GM12891 (cell line): ENCODE measurements at regions not wholly inside any gene's neighbourhood (a gene's known extent, or its start where the extent isn't known, plus 50 kb on each side); places are given as distances from the start of the nearest gene placed in this dataset.

Experiments
- DNase-seq: peaks from one replicate; pipeline ENCODE4 v3.0.0; 2011; ENCODE audit warnings: low spot score; ENCODE audit not compliant: insufficient read length
- FAIRE-seq: peaks from 2 replicates; lab custom pipeline; 2011; peaks lifted over from hg19 to GRCh38; lab: Jason Lieb, UNC
- PAX5 ChIP-seq: IDR thresholded peaks from 2 replicates; pipeline ENCODE4 v1.6.1; 2011; ENCODE audit warnings: low read length, moderate library complexity, mild to moderate bottlenecking; ENCODE audit not compliant: insufficient read depth, severe bottlenecking
- POLR2A ChIP-seq: IDR thresholded peaks from 2 replicates; pipeline ENCODE4 v1.6.1; 2011; ENCODE audit warnings: low read depth, low read length, control low read depth
- POLR2AphosphoS5 ChIP-seq: IDR thresholded peaks from 2 replicates; pipeline ENCODE4 v1.6.1; 2011; ENCODE audit warnings: low read depth, low read length, control low read depth
- POU2F2 ChIP-seq: IDR thresholded peaks from 2 replicates; pipeline ENCODE4 v1.6.1; 2011; ENCODE audit warnings: low read depth, mild to moderate bottlenecking, control low read depth, low read length, moderate library complexity
- SPI1 ChIP-seq: IDR thresholded peaks from 2 replicates; pipeline ENCODE4 v1.6.1; 2011; ENCODE audit warnings: low read depth, low read length, control low read depth
- TAF1 ChIP-seq: IDR thresholded peaks from 2 replicates; pipeline ENCODE4 v1.6.1; 2011; ENCODE audit warnings: low read depth, low read length, control low read depth

DNA sequence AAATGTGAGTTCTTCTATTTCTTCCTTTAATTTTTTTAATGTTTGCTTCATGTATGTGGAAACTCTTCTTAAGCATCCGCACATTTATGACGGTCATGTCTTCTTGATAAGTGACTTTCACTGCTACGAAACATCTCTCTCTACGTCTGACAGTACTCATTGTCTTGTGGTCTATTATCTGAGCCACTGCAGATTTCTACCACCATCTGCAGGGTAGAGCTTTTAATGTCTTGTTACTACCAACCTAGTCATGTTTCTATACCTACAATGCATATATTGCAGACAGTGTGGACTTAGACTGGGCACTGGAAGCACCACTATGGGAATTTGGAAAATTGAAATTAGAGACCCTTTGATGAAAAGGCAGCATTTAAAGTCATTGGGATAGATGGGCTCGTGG is 75.4 kb upstream of the ARHGEF7 start:
- no peak for FAIRE-seq
- TF ChIP-seq POLR2AphosphoS5: no peak
- TF ChIP-seq POLR2A: no peak
- no peak for TF ChIP-seq POU2F2
- TF ChIP-seq TAF1: no peak
- TF ChIP-seq PAX5: no peak
- no peak for TF ChIP-seq SPI1
- no peak for DNase-seq

DNA sequence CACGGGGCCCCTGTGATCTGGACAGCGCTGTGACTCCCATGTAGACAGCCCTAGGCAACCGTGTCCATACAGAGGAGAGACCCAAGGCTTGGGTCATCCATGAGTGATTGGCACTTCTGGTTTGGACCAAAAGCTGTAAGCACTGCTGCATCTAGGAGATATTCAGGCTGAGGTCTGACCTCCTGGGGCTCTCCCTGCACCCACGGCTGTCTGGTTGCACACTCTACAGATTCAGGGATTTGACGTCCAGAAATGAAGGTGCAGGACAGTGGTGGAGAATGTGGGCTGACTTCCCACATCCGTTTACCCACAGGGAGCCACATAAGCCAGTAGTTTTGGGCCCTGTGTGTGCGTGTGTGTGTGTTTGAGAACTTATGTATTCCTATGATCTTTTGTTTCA is 76.2 kb upstream of the ARHGEF7 start:
- FAIRE-seq (no peak), DNase-seq (no peak)
- TF ChIP-seq POLR2AphosphoS5 (no peak), PAX5 (no peak), SPI1 (no peak), POLR2A (no peak), TAF1 (no peak), POU2F2 (no peak)

DNA sequence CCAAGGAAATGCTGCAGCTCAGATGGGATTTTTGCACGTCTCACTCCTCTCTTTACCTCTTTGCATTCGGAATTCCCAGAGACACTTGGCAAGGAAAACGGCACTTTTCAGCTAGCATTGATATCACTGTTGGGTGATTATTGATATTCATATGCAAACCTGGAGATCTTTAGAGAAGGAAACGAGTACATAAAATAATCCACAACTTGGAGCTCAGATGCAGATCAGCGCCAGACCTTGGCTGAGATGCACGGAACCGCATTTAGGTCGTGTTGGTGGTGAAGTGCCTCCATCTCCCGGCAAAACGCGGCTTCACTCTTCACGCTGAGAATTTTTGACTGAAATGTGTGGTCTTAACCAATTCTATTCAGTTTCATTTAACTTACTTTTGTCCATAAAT is 77.2 kb upstream of the ARHGEF7 start:
- TF ChIP-seq PAX5: no peak
- no peak for TF ChIP-seq TAF1
- TF ChIP-seq POLR2A: no peak
- no peak for TF ChIP-seq POLR2AphosphoS5
- TF ChIP-seq POU2F2: no peak
- TF ChIP-seq SPI1: no peak
- FAIRE-seq (no peak), DNase-seq (no peak)

DNA sequence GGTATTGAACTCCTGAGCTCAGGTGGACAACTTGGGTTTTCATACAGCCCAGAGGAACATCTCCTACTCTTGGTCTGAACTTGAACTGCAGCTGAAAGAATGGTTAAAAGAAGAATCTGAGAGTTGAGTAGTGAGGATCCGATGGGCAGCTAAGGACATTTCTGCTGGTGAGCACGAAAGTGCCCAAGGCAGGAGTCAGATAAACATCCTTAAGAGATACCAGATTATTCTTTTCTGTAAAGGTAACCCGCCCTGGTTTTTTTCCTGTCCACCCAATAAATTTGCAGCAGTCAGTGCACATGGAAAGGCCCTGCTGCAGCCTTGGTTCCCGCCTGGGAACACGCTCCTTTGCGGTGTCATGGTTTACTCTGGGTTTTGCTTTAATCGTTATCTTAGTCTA is 78.4 kb upstream of the ARHGEF7 start:
- FAIRE-seq (no peak), DNase-seq (no peak)
- TF ChIP-seq POU2F2 (no peak), SPI1 (no peak)

DNA sequence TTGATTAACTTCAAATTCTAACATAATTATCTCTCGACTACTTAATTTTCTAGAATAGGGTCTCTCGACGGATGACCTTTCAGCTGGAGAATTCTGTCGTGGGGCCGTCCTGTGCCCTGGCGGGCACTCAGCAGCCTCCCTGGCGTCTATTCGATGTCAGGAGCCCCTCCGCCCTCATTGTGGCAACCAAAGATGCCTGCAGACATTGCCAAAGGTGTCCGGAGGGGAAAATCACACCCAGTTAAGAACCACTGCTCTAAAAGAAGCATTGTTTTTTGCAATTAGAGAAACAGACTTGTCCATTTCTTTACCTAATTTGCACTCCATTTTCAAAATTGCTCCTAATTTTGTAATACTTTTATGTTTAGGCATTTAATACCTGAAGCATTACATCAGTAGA is 79.2 kb upstream of the ARHGEF7 start:
- no peak for FAIRE-seq
- DNase-seq: no peak
- no peak for TF ChIP-seq POLR2AphosphoS5
- no peak for TF ChIP-seq TAF1
- no peak for TF ChIP-seq POU2F2
- no peak for TF ChIP-seq SPI1
- no peak for TF ChIP-seq POLR2A
- no peak for TF ChIP-seq PAX5

DNA sequence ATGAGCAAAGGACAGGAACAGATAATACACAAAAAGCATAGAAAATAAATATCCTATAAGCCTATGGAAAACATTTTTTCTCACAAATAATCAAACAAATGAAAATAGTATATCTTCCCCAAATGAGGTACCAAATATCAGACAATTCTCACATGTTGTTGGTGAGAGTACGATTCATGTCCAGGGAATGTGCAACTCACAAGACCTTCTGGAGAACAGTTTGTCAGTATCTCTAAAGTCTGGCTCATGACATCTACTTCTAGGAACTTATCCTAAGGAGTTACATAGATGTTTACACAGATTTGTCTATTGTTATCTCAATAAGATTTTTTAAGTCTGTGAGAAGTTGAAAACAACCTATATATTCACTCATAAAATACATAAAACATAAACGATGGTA is 80.3 kb upstream of the ARHGEF7 start:
- FAIRE-seq (no peak), DNase-seq (no peak)
- TF ChIP-seq POU2F2 (no peak), PAX5 (no peak), TAF1 (no peak), POLR2AphosphoS5 (no peak), SPI1 (no peak), POLR2A (no peak)

DNA sequence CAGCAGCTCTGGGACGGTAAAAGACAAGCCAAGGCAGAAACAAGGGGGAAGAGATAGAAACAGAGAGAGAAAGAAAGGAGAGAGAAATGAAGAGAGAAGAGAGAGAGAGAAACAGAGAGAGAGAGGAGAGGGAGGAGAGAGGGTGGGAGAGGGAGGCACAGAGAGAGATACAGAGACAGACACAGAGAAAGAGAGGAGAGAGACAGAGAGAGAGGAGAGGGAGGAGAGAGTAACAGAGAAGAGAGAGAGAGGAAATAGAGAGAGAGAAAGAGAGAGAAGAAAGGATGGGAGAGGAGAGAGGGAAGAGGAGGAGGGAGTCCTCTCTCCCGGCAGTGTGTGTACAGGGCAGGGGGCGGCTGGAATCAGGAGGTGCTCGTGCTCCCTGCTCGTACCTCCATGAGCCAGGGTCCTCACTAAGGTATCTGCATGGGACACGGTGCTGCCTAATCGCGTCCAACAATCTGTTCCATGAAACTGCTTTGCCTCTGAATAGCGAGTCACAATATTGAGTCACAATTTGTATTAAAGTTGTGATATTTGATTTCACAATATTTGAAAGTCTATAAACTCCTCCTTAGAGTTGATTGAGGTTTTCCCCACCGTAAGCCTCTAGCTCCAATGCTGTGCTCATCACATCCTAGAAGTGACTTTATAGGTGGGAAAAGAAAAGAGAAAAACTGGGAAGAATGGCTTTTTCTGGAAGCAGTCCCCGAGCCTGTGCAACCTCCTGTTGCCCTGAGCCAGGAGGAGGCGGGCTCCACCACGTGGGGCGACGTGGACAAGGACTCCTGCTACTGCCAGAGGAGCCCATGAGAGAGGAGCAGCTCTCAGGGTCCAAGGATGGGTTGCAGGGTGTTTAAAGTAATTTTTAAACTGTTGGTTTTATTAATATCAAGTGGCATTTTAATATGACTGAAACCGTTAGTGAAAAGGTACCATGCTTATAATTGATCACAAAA is 81.7 kb upstream of the ARHGEF7 start:
- no peak for DNase-seq
- TF ChIP-seq POU2F2: no peak
- TF ChIP-seq PAX5: no peak
- no peak for TF ChIP-seq SPI1
- no peak for TF ChIP-seq POLR2A
- FAIRE-seq: no peak

DNA sequence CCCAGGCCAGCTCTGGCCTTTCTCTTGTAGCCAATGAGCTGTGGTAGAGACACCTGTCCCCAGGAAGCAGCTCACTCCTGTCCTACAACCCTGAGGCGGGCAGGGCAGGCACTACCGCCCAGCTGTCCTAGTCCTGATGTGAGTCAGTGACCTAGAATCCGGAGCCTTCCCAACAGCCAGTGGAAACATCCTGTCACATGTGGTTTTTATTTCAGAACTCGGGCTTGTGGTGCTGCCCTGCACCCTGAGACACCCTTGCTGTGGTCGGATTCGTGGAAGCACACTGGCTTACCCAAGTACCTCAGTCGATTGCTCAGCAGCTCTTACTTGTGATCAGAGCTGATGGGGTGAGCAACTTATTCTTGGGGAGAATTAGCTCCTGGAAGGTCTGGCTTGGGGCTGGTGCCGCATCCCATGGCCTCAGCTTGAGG is 83.6 kb upstream of the ARHGEF7 start:
- FAIRE-seq (no peak), DNase-seq (no peak)
- TF ChIP-seq POU2F2 (no peak), SPI1 (no peak), TAF1 (no peak), POLR2A (no peak), PAX5 (no peak), POLR2AphosphoS5 (no peak)

DNA sequence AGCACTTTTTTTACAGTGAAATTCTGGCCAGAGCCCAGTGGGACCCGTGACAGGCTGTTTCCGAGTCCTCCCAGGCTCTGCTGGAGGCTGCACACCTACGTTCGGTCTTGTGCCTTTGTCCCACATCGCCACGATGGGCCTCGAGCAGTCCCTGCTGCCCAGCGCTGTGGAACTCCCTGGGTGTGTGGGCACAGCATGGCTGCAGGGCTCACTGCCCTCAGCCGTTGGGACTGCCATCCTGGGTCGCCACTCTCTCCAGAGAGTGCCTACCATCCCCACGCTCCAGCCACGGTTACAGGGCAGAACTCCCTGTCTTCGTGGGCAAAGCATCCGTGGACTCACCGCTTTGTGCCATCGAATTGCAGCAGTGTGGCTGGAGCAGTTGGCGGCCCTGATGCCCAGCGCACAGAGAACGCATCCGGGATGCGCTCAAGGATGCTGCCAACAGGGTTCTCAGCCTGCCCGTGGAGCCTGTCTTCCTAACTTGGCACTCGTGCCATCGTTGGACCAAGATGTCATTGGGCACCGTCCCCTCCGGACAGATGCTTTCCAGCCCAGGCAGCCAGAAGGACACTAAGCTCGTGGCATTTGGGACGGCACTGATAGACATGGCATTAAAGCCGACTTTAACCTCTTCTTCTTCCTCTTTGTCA is 85.0 kb upstream of the ARHGEF7 start:
- no peak for FAIRE-seq
- no peak for DNase-seq
- TF ChIP-seq TAF1 (no peak), POU2F2 (no peak), SPI1 (no peak), POLR2A (no peak), POLR2AphosphoS5 (no peak), PAX5 (no peak)
